ENCODE measurements at regions not wholly inside any gene's neighbourhood (a gene's known extent, or its start where the extent isn't known, plus 50 kb on each side); places are given as distances from the start of the nearest gene placed in this dataset.
A peak's percentile ranks its signal among the peaks of the same experiment; 100 is the strongest.
"Not testable (repeated sequence)": the region's sequence is repeated elsewhere in the genome, so short reads cannot be mapped to it uniquely, and the experiment has no call there.

DNA sequence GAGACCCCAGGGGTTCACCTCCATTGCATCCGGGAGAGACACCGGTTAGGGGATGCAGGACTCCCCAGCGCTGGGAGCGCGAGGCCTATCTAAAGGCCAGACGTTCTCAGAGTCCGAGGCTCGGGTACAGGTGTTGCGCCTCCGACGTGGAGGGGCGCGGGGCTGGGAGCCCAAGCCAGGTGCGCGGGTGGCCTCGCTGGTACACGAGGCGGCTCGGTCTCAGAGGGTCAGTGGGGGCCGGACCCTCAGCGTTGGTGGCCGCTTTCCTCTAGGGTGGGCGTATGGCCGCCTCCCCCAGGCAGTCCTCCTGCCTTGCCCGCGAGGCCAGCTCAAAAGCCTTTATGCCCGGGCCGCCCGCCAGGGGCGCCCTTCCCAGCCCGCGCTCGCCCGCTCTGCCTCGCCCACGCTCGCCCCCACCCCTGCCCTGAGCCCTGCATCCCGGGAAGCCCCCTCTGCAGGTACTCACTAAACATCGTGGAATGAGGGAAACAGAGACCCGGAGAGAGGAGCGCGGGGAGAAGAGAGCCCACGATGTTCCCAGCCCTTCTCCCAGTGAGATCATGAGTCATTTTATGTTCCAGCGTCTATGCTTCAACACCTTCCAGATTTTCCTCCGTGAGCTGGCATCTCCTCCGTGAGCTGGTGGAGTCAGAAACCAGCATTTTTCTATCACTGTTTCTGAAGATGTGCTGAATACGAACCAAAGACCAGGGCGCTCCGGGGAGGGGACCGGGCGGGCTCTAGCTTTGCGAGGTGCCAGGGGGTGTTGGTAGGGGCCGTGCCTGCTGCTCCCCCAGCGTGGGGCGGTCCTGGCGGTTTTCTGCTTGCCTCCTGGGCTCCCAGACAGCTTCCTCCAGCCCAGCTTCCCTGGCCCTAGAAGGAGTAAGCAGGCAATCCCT, 73.8 kb downstream of the DIO3 start:
- no peak for DNase-seq

GRCh38 chr14:101635749-101636560, 74.7 kb downstream of the DIO3 start:
- no peak for DNase-seq

DNA sequence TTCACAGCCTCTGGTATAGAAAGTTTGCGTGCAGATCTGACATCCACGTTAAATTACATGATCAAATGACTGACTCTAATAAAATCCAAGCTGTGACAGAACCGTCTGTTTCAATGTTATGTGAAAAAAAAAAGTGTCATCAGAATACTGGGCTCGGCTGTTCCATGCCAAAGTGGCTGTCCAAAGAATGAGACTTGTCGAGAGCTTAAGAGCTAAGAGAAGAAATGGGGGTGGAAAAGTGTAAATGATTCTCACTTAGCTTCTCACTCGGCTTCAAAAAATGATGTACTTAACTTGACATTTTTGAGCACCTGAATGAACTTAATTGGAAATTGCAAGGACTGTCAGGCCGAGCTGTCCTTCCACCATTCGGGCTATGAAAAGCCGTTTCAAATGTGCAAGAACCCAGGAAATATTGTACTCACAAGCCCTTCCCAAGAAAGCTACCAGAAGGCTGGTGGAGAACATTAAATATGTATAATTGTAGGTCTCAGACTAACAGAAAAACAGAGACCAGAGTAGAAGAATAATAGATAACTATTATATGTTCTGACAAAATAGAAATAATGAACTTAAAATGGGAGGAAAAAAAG, 78.0 kb downstream of the DIO3 start:
- no peak for DNase-seq

GRCh38 chr14:101643651-101644050, 82.4 kb downstream of the DIO3 start:
- DNase-seq, result no peak

- DNase-seq, result no peak
These were observed 92.8 kb downstream of the DIO3 start for GRCh38 chr14:101654051-101654450.

GRCh38 chr14:101657372-101657771, 96.1 kb downstream of the DIO3 start:
- DNase-seq, result no peak

DNA sequence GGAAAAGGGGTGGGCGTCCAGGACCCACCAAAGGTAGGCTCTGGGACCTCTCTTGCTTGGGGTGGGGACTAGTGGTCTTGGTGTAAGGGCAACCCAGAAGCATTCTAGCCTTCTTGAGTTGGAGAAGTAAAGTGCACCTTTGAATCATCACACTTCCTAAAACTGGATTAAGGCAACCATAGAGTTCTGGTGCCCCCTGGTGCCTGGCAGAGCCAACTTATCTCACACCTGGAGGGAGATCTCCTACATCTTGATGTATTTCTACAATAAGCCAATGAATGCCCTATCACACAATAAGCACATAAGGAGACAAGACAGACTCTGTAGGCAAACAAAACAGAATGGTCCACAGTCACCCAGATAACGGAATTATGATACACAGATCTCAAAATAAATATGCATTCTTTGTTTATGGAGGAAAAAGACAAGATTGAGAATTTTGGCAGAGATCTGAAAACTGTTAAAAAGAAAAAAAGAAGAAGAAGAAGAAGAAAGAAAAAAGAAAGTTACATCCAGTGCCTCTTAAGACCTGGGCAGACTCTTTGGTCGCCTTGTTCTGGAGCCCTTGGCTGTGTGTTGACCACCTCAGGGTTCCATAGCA, 95.9 kb upstream of the PPP2R5C start:
- DNase-seq, result peak; percentile 17

GRCh38 chr14:101666264-101666663, 95.2 kb upstream of the PPP2R5C start:
- no peak for DNase-seq

DNA sequence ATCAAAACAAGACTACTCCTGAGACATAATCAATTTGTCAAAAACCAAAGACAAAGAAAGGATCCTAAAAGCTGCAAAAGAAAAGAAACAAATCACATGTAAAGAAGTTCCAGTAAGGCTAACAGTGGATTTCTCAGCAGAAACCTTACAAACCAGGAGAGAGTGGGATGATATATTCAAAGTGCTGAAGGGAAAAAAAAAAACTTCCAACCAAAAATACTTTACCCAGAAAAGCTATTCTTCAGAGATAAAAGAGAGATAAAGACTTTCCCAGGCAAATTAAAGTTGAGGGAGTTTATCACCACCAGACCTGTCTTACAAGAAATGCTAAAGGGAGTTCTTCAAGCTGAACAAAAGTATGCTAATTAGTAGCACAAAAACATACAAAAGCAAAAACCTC, 91.9 kb upstream of the PPP2R5C start:
- DNase-seq, result no peak

DNA sequence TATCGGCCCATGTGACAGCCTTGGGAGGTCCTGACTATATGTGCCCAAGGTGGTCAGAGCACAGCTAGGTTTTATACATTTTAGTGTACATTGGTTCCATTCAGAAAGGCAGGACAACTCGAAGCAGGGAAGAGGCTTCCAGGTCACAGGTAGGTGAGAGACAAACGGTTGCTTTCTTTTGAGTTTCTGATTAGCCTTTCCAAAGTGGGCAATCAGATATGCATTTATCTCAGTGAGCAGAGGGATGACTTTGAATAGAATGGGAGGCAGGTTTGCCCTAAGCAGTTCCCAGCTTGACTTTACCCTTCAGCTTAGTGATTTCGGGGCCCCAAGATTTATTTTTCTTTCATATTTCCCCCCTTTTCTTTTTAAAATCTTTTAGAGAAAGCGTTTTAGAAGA, 87.6 kb upstream of the PPP2R5C start:
- DNase-seq, result no peak

- not testable (repeated sequence) for DNase-seq
These were observed 85.7 kb upstream of the PPP2R5C start for GRCh38 chr14:101675835-101676234.

GRCh38 chr14:101677912-101678327, 83.6 kb upstream of the PPP2R5C start:
- not testable (repeated sequence) for DNase-seq

DNA sequence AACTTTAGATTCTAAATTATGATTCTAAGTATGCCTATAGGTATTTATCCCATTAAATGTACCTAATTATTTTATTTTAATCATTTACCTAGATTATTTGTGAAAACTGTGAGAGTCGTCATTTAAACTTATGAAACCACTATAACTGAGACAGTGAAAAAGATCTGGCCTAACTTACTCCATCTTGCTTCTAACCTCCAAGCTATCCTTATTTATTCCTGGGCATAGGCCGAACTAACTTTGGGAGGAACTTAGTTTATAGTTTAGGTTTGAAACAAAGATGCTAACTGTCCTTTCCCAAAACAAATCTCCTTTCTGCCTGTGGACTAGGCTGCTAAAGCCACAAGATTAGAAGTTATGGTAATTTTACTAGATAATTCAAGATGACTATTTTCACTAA, 79.7 kb upstream of the PPP2R5C start:
- DNase-seq, result no peak

DNA sequence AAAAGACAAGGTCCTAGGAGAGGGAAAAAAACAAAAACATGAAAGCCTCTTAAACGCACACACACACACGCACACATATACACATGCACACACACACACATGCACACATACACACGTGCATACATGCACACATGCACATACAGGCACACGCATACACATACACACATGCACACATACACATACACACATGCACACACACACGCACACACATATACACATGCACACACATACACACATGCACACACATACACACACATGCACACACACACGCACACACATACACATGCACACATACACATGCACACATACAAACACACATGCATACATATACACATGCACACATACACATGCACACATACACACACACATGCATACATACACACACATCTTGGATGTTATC, 78.1 kb upstream of the PPP2R5C start:
- DNase-seq, result no peak

DNA sequence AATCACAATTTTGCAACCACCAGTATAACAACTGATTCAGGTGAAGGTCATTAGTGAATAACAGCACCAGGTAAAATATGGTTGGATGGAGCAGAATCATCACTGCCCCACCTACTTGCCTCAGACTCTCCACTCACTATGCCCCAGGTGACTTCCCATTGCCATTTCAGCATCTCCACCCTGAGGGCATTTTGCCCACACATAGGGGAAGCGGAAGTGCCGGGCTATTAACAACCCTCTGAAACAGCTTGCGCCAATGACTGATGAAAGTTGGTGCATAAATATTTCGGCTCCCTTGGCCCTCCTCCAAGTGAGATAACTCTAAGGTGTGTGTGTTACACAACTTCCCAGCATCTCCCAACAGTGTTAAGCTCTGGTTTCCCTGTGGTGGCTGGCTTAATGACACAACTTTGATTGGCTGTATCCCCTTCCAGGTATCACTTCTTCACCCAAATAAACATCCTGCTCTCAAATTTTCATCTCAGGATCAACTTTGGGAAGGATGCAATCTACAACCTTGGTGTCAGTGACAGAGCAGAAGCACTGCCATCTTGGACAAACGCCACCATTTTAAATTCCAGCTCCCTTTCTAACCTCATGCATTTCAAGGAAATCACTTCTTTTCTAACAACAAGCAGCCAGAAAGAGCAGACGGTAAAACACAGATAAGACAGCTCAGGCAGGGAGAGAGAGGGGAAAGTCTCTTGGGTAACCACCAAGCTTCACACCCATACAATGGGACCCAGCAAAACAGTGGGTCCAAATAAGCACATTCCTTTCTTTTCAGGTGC, 73.6 kb upstream of the PPP2R5C start:
- DNase-seq, result no peak

DNA sequence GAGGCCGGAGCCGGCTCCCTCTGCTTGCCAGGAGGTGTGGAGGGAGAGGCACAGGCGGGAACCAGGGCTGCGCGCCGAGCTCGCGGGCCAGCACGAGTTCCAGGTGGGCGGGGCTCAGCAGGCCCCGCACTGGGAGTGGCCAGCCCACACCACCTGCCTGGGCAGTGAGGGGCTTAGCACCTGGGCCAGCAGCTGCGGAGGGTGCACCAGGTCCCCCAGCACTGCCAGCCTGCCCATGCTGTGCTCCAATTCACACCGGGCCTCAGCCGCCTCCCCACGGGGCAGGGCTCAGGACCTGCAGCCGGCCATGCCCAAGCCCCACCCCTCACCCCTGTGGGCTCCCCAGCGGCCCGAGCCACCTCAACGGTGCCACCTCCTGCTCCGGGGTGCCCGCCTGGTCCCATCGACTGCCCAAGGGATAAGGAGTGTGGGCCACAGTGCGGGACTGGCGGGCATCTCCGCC, 72.4 kb upstream of the PPP2R5C start:
- DNase-seq, result no peak

DNA sequence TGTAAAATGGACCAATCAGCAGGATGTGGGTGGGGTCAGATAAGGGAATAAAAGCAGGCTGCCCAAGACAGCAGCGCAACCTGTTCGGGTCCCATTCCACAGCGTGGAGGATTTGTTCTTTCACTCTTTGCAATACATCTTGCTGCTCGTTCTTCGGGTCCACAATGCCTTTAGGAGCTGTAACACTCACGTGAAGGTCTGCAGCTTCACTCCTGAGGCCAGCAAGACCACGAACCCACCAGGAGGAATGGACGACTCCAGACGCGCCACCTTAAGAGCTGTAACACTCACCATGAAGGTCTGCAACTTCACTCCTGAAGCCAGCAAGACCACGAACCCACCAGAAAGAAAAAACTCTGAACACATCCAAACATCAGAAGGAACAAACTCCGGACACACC, 71.5 kb upstream of the PPP2R5C start:
- not testable (repeated sequence) for DNase-seq

DNA sequence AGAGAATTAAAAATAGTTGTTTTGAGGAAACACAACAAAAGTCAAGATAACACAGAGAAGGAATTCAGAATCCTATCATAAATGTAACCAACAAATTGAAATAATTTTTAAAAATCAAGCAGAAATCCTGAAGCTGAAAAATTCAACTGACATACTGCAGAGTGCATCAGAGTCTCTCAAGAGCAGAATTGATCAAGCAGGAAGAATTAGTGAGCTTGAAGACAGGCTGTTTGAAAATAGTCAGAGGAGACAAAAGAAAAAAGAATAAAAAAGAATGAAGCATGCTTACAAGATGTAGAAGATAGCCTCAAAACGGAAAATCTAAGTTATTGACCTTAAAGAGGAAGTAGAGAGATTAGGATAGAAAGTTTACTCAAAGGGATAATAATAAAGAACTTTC, 65.8 kb upstream of the PPP2R5C start:
- no peak for DNase-seq

GRCh38 chr14:101704140-101704539, 57.4 kb upstream of the PPP2R5C start:
- DNase-seq, result no peak

DNA sequence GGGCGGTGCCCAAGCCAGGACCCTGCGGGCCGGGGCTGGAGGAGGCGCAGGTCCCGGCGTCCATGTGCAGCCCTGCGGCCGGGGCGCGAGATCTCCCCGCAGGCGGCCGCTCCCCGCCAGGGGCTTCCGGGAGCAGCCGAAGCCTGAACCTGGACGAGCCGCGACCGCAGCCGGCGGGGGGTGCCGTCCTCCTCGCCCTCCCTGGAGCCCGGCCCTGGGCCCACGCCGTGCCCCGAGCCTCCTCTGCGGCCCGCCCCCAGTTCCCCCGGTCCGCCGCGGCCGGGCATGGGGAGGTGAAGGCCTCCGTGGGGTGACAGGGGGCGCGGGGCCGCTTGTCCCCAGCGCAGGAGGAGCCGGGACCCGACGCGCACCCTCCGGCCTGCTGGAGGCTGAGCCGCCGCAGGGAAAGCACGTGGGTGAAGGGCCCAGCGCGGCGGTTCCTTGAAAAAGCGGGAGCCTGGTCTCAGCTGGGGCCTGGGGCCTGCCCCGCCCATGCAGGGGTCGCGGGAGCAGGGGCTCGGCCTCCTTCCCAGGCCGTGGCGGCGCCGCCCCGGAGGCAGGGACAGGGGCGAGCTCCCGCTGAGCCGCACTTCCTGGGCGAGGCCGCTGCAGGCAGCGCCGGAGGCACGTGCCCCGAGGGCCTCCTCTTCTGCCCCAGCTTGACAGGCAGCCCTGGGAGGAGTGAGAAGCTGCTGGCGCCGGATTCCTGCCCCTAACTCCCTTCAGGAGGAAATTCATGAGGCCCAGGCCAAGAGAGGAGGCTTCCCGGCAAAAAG, 55.6 kb upstream of the PPP2R5C start:
- no peak for DNase-seq

DNA sequence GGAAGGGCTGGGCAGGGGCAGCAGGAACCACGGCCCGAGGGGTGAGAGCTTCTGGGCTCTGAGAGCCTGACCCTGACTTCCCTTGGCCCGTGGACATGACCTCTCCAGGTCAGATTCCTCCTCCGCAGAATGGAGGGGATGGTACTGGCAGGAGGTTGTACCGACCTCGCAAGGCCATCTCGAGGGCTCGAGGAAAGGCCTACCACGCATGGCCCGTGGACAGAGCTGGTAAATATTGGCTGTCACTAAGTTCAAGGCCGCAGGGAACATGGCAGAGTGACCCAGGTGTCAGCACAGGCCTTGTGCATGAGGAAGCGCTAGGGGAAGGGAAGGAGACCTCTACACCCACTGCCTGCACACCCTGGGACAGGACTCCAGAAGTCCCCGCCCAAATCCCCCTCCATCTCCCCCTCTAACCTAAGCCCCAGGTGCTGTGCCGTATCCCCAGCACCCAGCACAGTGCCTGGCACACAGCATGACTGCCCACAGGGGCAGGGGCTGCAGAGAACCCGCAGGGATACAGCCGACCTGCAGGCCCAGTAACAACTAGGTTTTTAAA, 54.9 kb upstream of the PPP2R5C start:
- DNase-seq, result no peak

Data from fibroblast of skin of right quadriceps (primary cell).